K562 (cell line): ENCODE measurements at regions not wholly inside any gene's neighbourhood (a gene's known extent, or its start where the extent isn't known, plus 50 kb on each side); places are given as distances from the start of the nearest gene placed in this dataset.
A peak's percentile ranks its signal among the peaks of the same experiment; 100 is the strongest.

Source experiments
- ATAC-seq: fragments of 200-7000 bp; cut with Tn5 transposase; 3 replicates; pipeline ENCODE4 v1.9.1; 2020; ENCODE audit warnings: moderate library complexity
- BruUV-seq: library from RNA; stranded (reverse); fragments of 400-500 nt; replicated peaks from 2 replicates; lab custom pipeline; 2021; lab: Mats Ljungman, UMichigan
- CTCF ChIA-PET: fragments of 300-600 bp; formaldehyde crosslinking; extraction: SDS; loops from one replicate; lab custom pipeline; 2021; ENCODE audit warnings: low intra/inter-chr PET ratio; lab: Yijun Ruan, JAX
- POLR2A ChIA-PET: fragments of 300-600, 350-650 bp; sonication (Branson Sonifier 250); formaldehyde crosslinking; extraction: SDS; loops from one replicate; lab custom pipeline; 2021; ENCODE audit warnings: antibody characterized with exemption, inconsistent platforms; lab: Yijun Ruan, JAX
- DNase-seq, 4 experiments: peaks; one replicate each; pipeline versions ENCODE4 v3.0.0 to v3.0.0-alpha.2; 2011 to 2018; ENCODE audit warnings: low spot score in 3 of 4, mixed read lengths in 3 of 4; ENCODE audit errors: extremely low read depth in 1 of 4
- FAIRE-seq: peaks from 2 replicates; lab custom pipeline; 2011; peaks lifted over from hg19 to GRCh38; lab: Jason Lieb, UNC
- H2AFZ ChIP-seq: 2 replicates; pipeline ENCODE4 v1.6.0; 2011; ENCODE audit warnings: low read depth, low read length, control low read depth, inconsistent platforms
- H3K27ac ChIP-seq: fragments of 200-600 bp; 3 replicates; pipeline ENCODE4 v1.8.0; 2011; ENCODE audit warnings: low read depth, mild to moderate bottlenecking, control low read depth, inconsistent platforms, low read length, moderate library complexity, mixed read lengths; ENCODE audit errors: extremely low read depth
- H3K27me3 ChIP-seq, 2 experiments: fragments of 300-600 bp in 1 of 2; 2 replicates in 1 of 2; 3 replicates in 1 of 2; pipeline versions ENCODE4 v1.6.0 to v1.8.0; 2011; ENCODE audit warnings: inconsistent platforms in 2 of 2, low read length in 2 of 2, mild to moderate bottlenecking in 1 of 2, mixed read lengths in 1 of 2, moderate library complexity in 1 of 2; ENCODE audit not compliant: control insufficient read depth in 2 of 2, insufficient read depth in 2 of 2
- H3K36me3 ChIP-seq: fragments of 300-600 bp; 3 replicates; pipeline ENCODE4 v1.8.0; 2011; ENCODE audit warnings: mild to moderate bottlenecking, low read length, inconsistent platforms; ENCODE audit not compliant: control insufficient read depth, insufficient read depth
- H3K4me1 ChIP-seq, 2 experiments: fragments of 200-600 bp in 1 of 2; replicated peaks in 1 of 2; 2 replicates in 1 of 2; 3 replicates in 1 of 2; pipeline versions ENCODE4 v1.5.1 to v1.8.0; 2011; ENCODE audit warnings: inconsistent platforms in 2 of 2, low read length in 2 of 2, mild to moderate bottlenecking in 1 of 2, mixed read lengths in 1 of 2, moderate library complexity in 1 of 2; ENCODE audit not compliant: control insufficient read depth in 2 of 2, insufficient read depth in 2 of 2
- H3K4me2 ChIP-seq: 2 replicates; pipeline ENCODE4 v1.6.1; 2011; ENCODE audit warnings: low read length, control low read depth, inconsistent platforms, mixed read lengths; ENCODE audit not compliant: insufficient read depth
- H3K4me3 ChIP-seq: fragments of 200-600 bp; sonication (generic), shearing (Covaris generic); 2 replicates; pipeline ENCODE4 v1.5.1; 2016; ENCODE audit warnings: control low read depth, inconsistent platforms
- H3K79me2 ChIP-seq: fragments of 200-600 bp; 3 replicates; pipeline ENCODE4 v1.8.0; 2011; ENCODE audit warnings: low read length, inconsistent platforms; ENCODE audit not compliant: control insufficient read depth, insufficient read depth
- H3K9ac ChIP-seq, 2 experiments: 2 replicates each; pipeline versions ENCODE4 v1.6.0 to v1.6.1; 2011; ENCODE audit warnings: low read depth in 2 of 2, low read length in 2 of 2, control low read depth in 1 of 2, inconsistent platforms in 1 of 2, mild to moderate bottlenecking in 1 of 2, mixed read lengths in 1 of 2; ENCODE audit not compliant: insufficient read depth in 1 of 2
- H3K9me1 ChIP-seq: one replicate; pipeline ENCODE4 v1.6.0; 2011; ENCODE audit warnings: inconsistent platforms, mild to moderate bottlenecking, low read length, moderate library complexity; ENCODE audit not compliant: control insufficient read depth, insufficient read depth
- H3K9me3 ChIP-seq: replicated peaks from 2 replicates; pipeline ENCODE4 v1.5.1; 2011; ENCODE audit warnings: low read depth, low read length, inconsistent platforms; ENCODE audit not compliant: control insufficient read depth, insufficient read depth
- H4K20me1 ChIP-seq: replicated peaks from 2 replicates; pipeline ENCODE4 v1.6.1; 2011; ENCODE audit warnings: low read length, inconsistent platforms, mixed read lengths; ENCODE audit not compliant: control insufficient read depth, insufficient read depth
- ELK3 ChIP-seq: fragments of 450-650 bp; formaldehyde crosslinking; IDR thresholded peaks from 2 replicates; pipeline ENCODE4 v1.4.0; 2020; ENCODE audit warnings: mild to moderate bottlenecking
- MECOM ChIP-seq: fragments of 250-450 bp; sonication (Bioruptor Pico); IDR thresholded peaks from 2 replicates; pipeline ENCODE4 v1.8.0; 2022; ENCODE audit warnings: inconsistent platforms
- ZNF121 ChIP-seq: sonication (generic); formaldehyde crosslinking; conservative IDR thresholded peaks from 2 replicates; pipeline ENCODE4 v1.8.0; 2022; ENCODE audit warnings: missing genetic modification reagents
- ZNF41 ChIP-seq: fragments of 250-450 bp; sonication (Bioruptor Pico); conservative IDR thresholded peaks from 2 replicates; pipeline ENCODE4 v1.4.0; 2020; ENCODE audit warnings: mild to moderate bottlenecking
- WGBS: fragments of 100-300 bp; shearing (Covaris generic); methylation state at CpG from one replicate; pipeline ENCODE4 v1.1.6; 2016; ENCODE audit warnings: low coverage, mixed read lengths; ENCODE audit not compliant: insufficient coverage; ENCODE audit errors: missing lambda C conversion rate; 5-methylcytosine and 5-hydroxymethylcytosine counted together
- in situ Hi-C: fragments of 300-500 bp; cut with MboI; formaldehyde crosslinking; loops from 4 replicates; pipeline ENCODE4 v1.15.0; 2018; ENCODE audit warnings: inconsistent platforms, mixed read lengths
- intact Hi-C: fragments of 100-400 bp; cut with micrococcal nuclease; formaldehyde crosslinking; loops from 2 replicates; pipeline ENCODE4 v1.14.2; 2022

- in situ Hi-C loops (no loop called here), intact Hi-C loops (no loop called here)
- H3K79me2 ChIP-seq = no peaks in the 10 kb centered on the region
- no peaks in the 10 kb centered on the region for H4K20me1 ChIP-seq
- WGBS = 2% methylated on average over 6 of the region's 6 CpGs
- DNase-seq = peak in 1 of 4 experiments; percentile 3
- no peaks in the 10 kb centered on the region; a peak in 1 of 5 replicates for H3K4me1 ChIP-seq
- H3K36me3 ChIP-seq = no peaks in the 10 kb centered on the region
- H3K9me1 ChIP-seq = no peaks in the 10 kb centered on the region
- CTCF ChIA-PET = no interaction called here
- H3K27me3 ChIP-seq = no peaks in the 10 kb centered on the region; a peak in 1 of 5 replicates
- BruUV-seq = no TSS peak
- ATAC-seq = no peak; the same call in 2 of the 3 replicates
- no peak overlapping the region for H3K27ac ChIP-seq
- no peak overlapping the region for H3K9ac ChIP-seq
- H3K4me2 ChIP-seq = no peak overlapping the region
- no peak overlapping the region for H2AFZ ChIP-seq
- FAIRE-seq = no peak
- H3K4me3 ChIP-seq = no peak overlapping the region
- no peaks in the 10 kb centered on the region for H3K9me3 ChIP-seq
- TF ChIP-seq ZNF121 (CRISPR knock-in tag) = no peak
- no peak for TF ChIP-seq ELK3 (CRISPR knock-in tag)
- POLR2A ChIA-PET = no interaction called here
These were observed 93.6 kb upstream of the RASGEF1B start for GRCh38 chr4:81565142-81565870.

- 0% methylated on average over 3 of the region's 3 CpGs for WGBS
- no peaks in the 10 kb centered on the region for H3K79me2 ChIP-seq
- FAIRE-seq (no peak), ATAC-seq (no peak), DNase-seq (no peak)
- H4K20me1 ChIP-seq = no peaks in the 10 kb centered on the region
- TF ChIP-seq MECOM (CRISPR knock-in tag) (no peak), ZNF41 (CRISPR knock-in tag) (no peak)
- no TSS peak for BruUV-seq
- no peak overlapping the region for H3K9ac ChIP-seq
- no peak overlapping the region for H2AFZ ChIP-seq
- in situ Hi-C loops = no loop called here
- no peaks in the 10 kb centered on the region for H3K9me1 ChIP-seq
- H3K9me3 ChIP-seq = no peaks in the 10 kb centered on the region
- no peak overlapping the region for H3K27ac ChIP-seq
- H3K4me2 ChIP-seq = no peak overlapping the region
- no peak overlapping the region for H3K4me3 ChIP-seq
- POLR2A ChIA-PET = no interaction called here
- H3K27me3 ChIP-seq = no peaks in the 10 kb centered on the region; a peak in 1 of 5 replicates
- no peaks in the 10 kb centered on the region for H3K36me3 ChIP-seq
- no peaks in the 10 kb centered on the region; a peak in 1 of 5 replicates for H3K4me1 ChIP-seq
- intact Hi-C loops = no loop called here
- CTCF ChIA-PET = no interaction called here
These were observed 92.3 kb upstream of the RASGEF1B start for GRCh38 chr4:81564025-81564424.
